ENCODE measurements at regions not wholly inside any gene's neighbourhood (a gene's known extent, or its start where the extent isn't known, plus 50 kb on each side); places are given as distances from the start of the nearest gene placed in this dataset.

GRCh38 chr4:13129095-13129494, 355.0 kb downstream of the RAB28 start:
- Histone ChIP-seq H3K27ac (ENCODE audit: low read depth in 1 of 2, low read length in 2 of 2) (no peak overlapping the region), H3K4me1 (ENCODE audit: control insufficient read depth in 4 of 4, insufficient read depth in 4 of 4, low read length in 3 of 4) (no peaks in the 10 kb centered on the region), H3K9me3 (ENCODE audit: control insufficient read depth in 4 of 4, low read length in 3 of 4) (no peaks in the 10 kb centered on the region), H3K9ac (ENCODE audit: low read depth in 1 of 2, low read length in 2 of 2) (no peak overlapping the region), H3K4me3 (ENCODE audit: low read depth in 1 of 3, low read length in 3 of 3) (no peak overlapping the region), H3K36me3 (ENCODE audit: control insufficient read depth in 4 of 4, insufficient read depth in 3 of 4, low read depth in 1 of 4, low read length in 3 of 4) (no peaks in the 10 kb centered on the region), H3K27me3 (ENCODE audit: control insufficient read depth in 4 of 4, insufficient read depth in 4 of 4, low read length in 3 of 4) (no peaks in the 10 kb centered on the region)
- WGBS: 92% methylated on average over 5 of the region's 5 CpGs
- TF ChIP-seq CTCF (IDR thresholded peaks at IDR 0.05; ENCODE audit: low read depth, low read length, missing input control) (no peak), SP1 (IDR thresholded peaks at IDR 0.05) (no peak), NR2F2 (IDR thresholded peaks at IDR 0.05) (no peak), FOXA2 (IDR thresholded peaks at IDR 0.05) (no peak), RXRA (IDR thresholded peaks at IDR 0.05) (no peak), HNF4A (conservative IDR thresholded peaks at IDR 0.05) (no peak), TAF1 (conservative IDR thresholded peaks at IDR 0.05) (no peak), GABPA (IDR thresholded peaks at IDR 0.05 in 1 of 2, conservative IDR thresholded peaks at IDR 0.05 in 1 of 2) (no peak), HNF4G (IDR thresholded peaks at IDR 0.05) (no peak), MAX (IDR thresholded peaks at IDR 0.05) (no peak), EGR1 (IDR thresholded peaks at IDR 0.05; ENCODE audit: low read depth in 2 of 2) (no peak), ZBTB33 (IDR thresholded peaks at IDR 0.05) (no peak)
- no peak for DNase-seq (ENCODE audit: low spot score)

- H3K4me1 ChIP-seq (ENCODE audit: control insufficient read depth in 4 of 4, insufficient read depth in 4 of 4, low read length in 3 of 4): no peaks in the 10 kb centered on the region
- H3K27ac ChIP-seq (ENCODE audit: low read depth in 1 of 2, low read length in 2 of 2): no peak overlapping the region
- no peak overlapping the region for H3K4me3 ChIP-seq (ENCODE audit: low read depth in 1 of 3, low read length in 3 of 3)
- no peaks in the 10 kb centered on the region for H3K9me3 ChIP-seq (ENCODE audit: control insufficient read depth in 4 of 4, low read length in 3 of 4)
- H3K27me3 ChIP-seq (ENCODE audit: control insufficient read depth in 4 of 4, insufficient read depth in 4 of 4, low read length in 3 of 4): no peaks in the 10 kb centered on the region
- TF ChIP-seq JUND (IDR thresholded peaks at IDR 0.05): no peak
- TF ChIP-seq FOXA1 (IDR thresholded peaks at IDR 0.05): no peak
- TF ChIP-seq HNF4A (conservative IDR thresholded peaks at IDR 0.05): no peak
- TF ChIP-seq NR2F2 (IDR thresholded peaks at IDR 0.05): no peak
- TF ChIP-seq TAF1 (conservative IDR thresholded peaks at IDR 0.05): no peak
- no peak for TF ChIP-seq RAD21 (IDR thresholded peaks at IDR 0.05)
- no peak for TF ChIP-seq MAX (IDR thresholded peaks at IDR 0.05)
- TF ChIP-seq SP1 (IDR thresholded peaks at IDR 0.05): no peak
- no peak for TF ChIP-seq FOXA2 (IDR thresholded peaks at IDR 0.05)
- TF ChIP-seq ZBTB33 (IDR thresholded peaks at IDR 0.05): no peak
- no peak for TF ChIP-seq ATF3 (IDR thresholded peaks at IDR 0.05)
- no peak for TF ChIP-seq HNF4G (IDR thresholded peaks at IDR 0.05)
- TF ChIP-seq REST (IDR thresholded peaks at IDR 0.05): no peak
- TF ChIP-seq YY1 (IDR thresholded peaks at IDR 0.05): no peak
- no peak for TF ChIP-seq RXRA (IDR thresholded peaks at IDR 0.05)
- TF ChIP-seq EGR1 (IDR thresholded peaks at IDR 0.05; ENCODE audit: low read depth in 2 of 2): no peak
- TF ChIP-seq GABPA (IDR thresholded peaks at IDR 0.05 in 1 of 2, conservative IDR thresholded peaks at IDR 0.05 in 1 of 2): no peak
- H3K36me3 ChIP-seq (ENCODE audit: control insufficient read depth in 4 of 4, insufficient read depth in 3 of 4, low read depth in 1 of 4, low read length in 3 of 4): no peaks in the 10 kb centered on the region
- H3K9ac ChIP-seq (ENCODE audit: low read depth in 1 of 2, low read length in 2 of 2): no peak overlapping the region
- WGBS: 43% methylated on average over 7 of the region's 7 CpGs
- DNase-seq (ENCODE audit: low spot score): no peak
Measured at GRCh38 chr4:13126976-13127910, 356.9 kb downstream of the RAB28 start.
